SH-SY5Y (cell line): ENCODE measurements at regions not wholly inside any gene's neighbourhood (a gene's known extent, or its start where the extent isn't known, plus 50 kb on each side); places are given as distances from the start of the nearest gene placed in this dataset.

Experiments used
- GATA2 ChIP-seq: IDR thresholded peaks from 2 replicates; pipeline ENCODE4 v1.6.1; 2011; ENCODE audit warnings: mild to moderate bottlenecking, low read depth, low read length
- GATA3 ChIP-seq: IDR thresholded peaks from 2 replicates; pipeline ENCODE4 v1.6.1; 2011; ENCODE audit warnings: low read depth, mild to moderate bottlenecking, low read length, moderate library complexity

DNA sequence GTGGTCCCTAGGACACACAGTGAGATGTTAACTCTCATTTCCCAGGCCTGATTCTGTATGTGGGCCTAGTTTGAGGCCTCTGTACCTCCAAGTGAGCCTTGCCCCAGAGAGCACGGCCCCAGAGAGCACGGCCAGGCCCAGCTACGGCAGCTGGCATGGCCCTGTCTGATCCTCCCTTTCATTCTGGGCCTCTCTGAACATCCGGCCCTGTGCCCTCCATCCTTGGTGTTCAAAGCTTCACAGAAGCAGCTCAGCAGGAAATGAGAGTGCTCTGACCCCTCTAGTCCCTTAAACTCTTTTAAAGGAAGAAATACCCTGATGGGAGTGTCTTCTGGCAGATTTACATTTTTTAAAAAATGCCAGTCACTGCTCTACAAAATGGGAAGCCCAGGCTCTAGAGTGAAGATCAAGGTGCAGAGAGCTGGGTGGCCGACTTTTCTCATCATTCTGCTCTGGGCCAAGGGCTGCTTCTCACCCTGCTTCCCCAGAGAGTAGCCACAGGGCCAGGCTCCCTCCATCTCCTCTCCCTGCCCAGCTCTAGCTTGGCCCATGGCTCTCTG lies 171.9 kb downstream of the RPS24 start:
- no peak for TF ChIP-seq GATA3
- no peak for TF ChIP-seq GATA2

DNA sequence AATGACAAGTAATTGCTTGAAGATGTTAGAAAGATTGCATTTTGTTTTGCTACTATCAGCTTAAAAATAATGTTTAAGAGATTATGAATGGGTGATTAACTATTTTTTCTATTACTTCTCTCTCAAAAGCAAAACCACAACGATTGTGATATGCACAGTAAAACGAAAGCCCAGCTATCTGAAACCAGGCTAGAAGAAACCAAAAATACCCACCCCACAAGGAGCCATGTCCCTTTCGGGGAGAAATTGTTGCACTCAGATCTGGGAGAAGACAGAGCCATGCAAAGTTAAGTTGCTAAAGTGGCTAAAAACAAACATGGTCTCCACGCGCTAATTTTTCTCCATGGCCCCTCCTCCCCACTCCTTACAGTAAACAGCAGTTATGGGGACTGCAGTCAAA lies 173.6 kb downstream of the RPS24 start:
- TF ChIP-seq GATA3: no peak
- TF ChIP-seq GATA2: no peak

DNA sequence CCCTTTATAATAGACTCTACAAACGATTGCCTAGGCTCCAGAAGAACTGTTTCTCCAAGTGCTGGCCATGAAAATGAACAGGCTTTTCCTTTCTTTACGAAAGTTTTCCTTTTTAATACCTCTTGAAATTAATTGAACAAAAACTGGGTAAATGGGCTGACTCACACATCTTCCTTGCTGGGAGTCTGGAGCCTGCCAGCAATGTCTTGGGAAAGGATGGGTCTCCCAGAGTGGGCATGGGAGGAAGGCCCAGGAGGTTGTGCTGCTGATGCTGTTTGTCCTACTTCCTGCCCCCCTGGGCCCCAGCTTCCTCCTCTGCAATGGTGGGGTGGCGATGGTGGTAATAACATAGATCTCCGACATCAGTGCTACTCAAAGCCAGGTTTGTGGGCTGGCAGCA lies 174.1 kb downstream of the RPS24 start:
- TF ChIP-seq GATA3: no peak
- TF ChIP-seq GATA2: no peak

DNA sequence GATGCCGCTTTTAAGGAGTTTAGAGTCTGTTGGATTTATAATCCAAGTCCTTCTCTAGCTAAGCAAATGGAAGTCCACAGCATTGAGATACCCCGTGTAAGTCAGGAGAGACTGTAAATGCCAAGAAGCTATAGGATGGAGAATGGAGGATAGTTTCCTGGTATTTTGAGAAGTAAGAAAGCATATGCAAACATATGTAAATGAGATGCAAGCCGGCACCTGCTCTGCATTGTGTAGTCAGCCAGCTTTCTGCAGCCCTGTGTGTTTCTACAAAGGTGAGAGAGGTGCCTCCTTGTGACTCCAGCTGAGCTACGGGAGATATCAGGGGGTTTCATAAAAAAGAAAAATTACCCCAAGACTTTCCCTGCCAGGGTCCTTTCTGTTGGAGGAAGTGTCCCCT lies 176.3 kb downstream of the RPS24 start:
- TF ChIP-seq GATA2 (no peak), GATA3 (no peak)

DNA sequence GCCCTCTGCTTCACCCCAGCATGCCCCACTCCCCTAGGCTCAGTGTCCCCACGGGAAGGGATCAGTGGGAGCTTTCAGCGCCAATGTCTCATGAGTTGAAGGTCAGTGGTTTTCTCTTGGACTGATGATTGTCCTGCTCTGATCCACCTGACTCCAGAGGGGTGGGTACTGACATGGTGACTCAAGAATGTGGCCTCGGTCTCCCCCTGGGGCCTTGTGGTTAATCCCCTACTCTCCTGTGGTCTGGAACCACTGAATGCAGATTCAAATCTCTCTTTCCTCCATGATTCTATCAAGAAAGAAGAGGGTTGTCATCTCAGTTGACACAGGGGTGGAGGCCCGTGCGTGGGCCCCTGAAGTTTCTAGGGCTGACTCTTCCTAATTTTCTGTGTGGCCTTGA lies 176.9 kb downstream of the RPS24 start:
- TF ChIP-seq GATA3 (no peak), GATA2 (no peak)

DNA sequence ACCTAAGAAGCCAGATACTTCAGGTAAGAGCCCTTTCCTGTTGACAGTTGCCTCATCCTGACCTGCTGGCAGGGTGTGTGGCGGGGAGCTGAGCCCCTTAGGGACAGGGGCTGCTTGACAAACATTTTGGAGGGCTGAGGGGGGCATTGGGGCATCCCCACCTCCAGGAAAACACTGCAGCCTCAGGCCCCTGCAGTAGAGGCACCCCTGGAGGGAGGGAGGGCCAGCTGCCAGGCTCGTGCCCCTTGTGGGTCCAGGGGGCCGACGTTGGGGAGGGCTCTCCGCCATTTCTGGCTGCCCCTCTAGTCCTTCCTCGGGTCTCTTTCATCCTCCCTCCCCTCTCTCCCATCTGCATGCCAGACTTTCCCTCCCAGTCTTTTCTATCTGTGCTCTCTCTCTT lies 177.3 kb downstream of the RPS24 start:
- TF ChIP-seq GATA2 (no peak), GATA3 (no peak)

DNA sequence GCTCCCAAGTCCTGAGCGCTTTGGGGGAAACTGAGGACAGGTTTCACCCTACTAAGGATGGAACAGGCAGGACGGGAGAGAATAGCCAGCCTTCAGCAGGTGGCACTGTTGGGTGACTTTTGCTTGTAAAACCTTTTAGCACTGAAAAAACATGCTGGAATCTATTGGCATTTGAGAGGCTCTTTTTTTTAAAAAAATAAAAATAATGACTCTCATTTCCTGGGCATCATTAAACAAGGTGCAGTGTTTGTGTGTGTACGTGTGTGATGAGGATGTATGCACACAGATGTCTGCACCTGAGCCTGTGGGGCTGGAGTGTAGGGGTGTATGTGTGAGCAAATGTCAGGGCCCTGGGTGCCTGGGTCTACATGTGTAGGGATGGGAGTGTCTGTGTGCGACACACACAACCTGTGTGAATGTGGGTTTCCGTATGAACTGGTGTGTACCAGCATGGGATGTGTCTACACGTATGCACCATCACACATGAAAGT lies 177.9 kb downstream of the RPS24 start:
- TF ChIP-seq GATA3: no peak
- no peak for TF ChIP-seq GATA2

DNA sequence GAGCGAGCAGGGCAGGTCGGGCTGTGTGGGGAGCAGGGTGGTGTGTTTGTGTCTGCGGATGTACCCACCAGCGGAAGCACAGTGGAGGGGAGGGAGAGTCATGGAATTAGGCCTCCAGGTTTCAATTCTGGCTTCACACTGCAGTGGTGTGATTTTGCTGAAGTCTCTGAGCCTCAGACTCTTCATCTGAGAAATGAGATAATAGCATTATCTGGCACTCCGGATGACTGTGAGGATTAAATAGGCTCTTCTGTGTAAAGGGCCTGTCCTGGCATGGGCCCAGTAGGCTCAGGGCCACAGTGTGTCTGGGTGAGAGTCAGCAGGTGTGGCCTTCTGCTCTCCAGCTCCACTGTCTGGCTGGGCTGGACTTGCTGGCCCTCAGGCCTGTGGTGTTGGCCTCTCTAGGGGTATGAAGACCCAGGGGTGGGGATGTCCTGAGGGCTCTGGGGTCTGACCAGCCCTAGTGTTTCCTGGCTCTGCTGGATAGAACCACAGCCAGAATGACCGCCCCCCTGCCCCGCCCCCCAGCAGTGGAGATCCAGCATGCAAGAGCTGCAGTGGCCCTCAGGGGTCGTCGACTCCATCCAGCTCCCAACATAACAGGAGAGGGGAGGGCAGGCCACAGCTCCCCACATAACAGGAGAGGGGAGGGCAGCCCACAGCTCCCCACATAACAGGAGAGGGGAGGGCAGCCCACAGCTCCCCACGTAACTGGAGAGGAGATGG lies 178.6 kb downstream of the RPS24 start:
- no peak for TF ChIP-seq GATA3
- TF ChIP-seq GATA2: no peak; the same call in 1 of the 2 replicates

DNA sequence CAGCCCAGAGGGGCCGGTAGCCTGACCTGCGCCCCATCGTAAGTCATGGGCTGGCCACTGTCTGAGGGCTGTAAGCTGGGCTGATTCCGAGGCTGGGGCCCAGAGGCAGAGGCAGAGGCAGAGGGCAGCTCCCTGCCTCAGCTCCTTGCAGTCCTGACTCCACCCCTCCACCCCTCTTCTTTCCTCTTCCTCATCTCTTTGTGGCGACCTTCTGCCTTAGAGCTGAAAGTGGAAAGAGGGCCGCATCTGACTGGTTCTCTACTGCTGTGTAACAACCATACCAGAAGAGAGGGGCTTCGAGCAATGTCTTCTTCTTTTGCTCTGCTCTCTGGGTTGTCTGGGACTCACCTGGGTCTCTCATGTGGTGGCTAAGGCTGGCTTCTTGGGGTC lies 179.1 kb downstream of the RPS24 start:
- TF ChIP-seq GATA2 (no peak), GATA3 (no peak)

DNA sequence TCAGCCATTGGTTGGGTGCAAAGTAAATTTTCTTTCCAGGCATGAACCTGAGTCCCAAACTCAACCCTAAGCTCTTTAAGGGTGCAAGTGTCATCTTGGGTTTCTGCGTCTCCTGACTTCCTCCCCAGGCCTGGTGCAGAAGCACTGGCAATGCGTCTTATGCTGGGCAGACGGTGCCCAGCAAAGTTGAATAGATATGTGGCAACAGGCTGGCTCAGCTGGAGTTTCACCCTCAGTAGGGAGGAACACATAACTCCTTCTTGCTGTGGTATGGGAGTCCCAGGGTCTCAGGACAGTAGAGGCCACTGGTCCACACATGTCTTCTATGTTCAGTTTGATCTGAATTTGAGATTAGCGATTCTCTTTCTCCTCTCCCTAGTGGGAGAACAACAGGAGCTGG lies 181.3 kb downstream of the RPS24 start:
- no peak for TF ChIP-seq GATA2
- no peak for TF ChIP-seq GATA3

DNA sequence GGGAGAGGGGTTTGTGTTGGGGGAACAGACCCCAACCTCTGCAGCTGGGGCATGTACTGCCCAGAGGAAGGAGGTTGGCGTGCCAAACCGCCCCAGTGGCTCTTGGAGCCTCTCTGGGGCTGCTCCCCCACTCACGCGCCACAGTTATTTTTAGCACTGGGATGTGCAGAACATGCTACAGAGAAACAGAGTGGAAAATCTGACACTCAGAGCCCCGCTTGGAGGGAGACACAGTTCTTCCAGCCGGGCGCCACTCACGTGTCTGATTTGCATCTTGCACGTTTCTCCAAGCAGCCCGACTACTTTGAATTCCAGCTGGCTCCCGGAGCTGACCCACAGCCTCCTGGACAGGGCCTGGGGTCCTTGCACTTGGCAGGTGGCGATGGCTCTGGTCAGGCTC lies 182.0 kb downstream of the RPS24 start:
- TF ChIP-seq GATA2: no peak
- no peak for TF ChIP-seq GATA3

DNA sequence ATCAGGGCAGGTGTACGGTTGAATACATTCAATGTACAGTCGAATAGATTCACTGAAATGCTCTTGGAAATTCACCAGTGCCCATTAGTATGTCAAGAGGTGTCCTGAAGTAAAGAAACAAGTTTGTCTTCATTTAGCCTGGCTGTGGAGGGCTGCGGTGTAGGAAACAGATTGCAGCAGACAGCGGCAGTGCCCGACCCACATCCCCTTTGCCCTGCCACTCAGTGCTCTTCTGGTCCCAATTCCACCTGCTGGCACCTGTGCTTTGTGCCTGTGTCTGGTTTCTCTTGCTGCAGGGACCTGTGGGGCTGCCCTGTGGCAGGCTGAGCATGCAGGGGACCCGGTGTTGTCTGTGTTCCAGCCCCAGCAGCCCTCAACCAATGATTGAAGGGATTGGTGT lies 183.7 kb downstream of the RPS24 start:
- no peak for TF ChIP-seq GATA2
- TF ChIP-seq GATA3: no peak

DNA sequence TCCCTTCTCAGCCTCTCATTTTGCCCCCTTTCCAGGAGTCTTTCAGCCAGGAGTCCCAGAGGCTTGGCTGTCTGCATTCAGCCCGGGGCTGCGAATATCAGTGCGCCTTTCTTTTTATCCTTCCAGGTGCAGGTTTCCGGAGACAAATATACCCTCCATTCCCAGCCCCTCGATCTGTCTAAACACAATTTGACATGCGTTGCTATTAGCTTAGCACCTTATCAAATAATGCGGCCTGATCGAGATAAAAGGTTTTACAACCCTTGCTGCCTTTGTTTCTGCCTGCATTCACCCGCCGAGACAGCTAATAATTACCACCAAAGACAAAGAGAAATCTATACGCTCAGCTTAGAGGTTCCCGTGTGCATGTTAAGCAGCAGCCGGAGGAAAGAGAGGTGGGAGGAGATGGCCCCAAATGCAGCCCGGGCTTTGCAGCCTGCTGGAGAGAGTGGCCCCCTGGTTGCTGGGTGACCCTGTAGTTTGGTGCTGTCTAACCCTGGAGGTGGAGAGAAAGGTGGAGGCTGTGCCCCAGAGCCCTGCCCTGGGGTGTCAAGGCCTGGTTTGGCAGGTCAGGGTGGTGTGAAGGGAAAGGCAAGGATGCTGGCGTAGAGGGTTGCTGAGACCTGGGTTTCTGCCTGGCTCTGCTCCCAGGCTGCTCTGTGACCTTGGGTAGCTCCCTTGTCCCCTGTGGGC lies 185.3 kb downstream of the RPS24 start:
- TF ChIP-seq GATA2 (no peak), GATA3 (no peak)

DNA sequence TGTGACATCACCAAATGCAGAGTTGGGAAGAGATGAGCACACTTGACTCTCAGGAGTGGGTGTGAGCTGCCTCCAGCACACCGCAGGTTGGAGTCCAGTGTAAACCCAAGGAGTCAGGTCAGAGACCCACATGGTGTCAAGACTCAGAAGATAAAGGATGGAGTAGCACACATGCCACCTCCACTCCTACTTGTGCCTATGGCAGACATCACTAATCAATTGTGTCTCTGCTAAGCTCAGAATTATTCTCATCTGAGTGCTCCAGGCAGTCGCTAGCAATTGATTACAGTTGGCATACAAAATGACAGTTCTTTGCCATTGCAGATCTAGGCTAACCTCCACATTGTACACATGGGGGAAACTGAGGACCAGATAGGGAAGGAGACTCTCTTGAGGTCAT lies 187.1 kb downstream of the RPS24 start:
- no peak for TF ChIP-seq GATA3
- no peak for TF ChIP-seq GATA2
